ENCODE measurements at regions not wholly inside any gene's neighbourhood (a gene's known extent, or its start where the extent isn't known, plus 50 kb on each side); places are given as distances from the start of the nearest gene placed in this dataset.

GRCh38 chr12:126966498-126966897, 1300.5 kb upstream of the TMEM132C start:
- no peak for TF ChIP-seq EZH2phosphoT487 (IDR thresholded peaks at IDR 0.05)
- TF ChIP-seq EZH2 (IDR thresholded peaks at IDR 0.05) = no peak
